HL-60 (cell line): ENCODE measurements at regions not wholly inside any gene's neighbourhood (a gene's known extent, or its start where the extent isn't known, plus 50 kb on each side); places are given as distances from the start of the nearest gene placed in this dataset.

ENCODE experiments used
- DNase-seq, 2 experiments: peaks; one replicate each; pipeline ENCODE4 v3.0.0-alpha.2; 2010 to 2020; ENCODE audit warnings: low read depth in 1 of 2, low spot score in 1 of 2
- H3K27ac ChIP-seq: fragments of 250-450 bp; sonication (Bioruptor Pico); replicated peaks from 2 replicates; pipeline ENCODE4 v1.5.1; 2020; ENCODE audit warnings: mild to moderate bottlenecking, moderate library complexity
- H3K27me3 ChIP-seq: fragments of 250-450 bp; sonication (Bioruptor Pico); 2 replicates; pipeline ENCODE4 v1.5.1; 2021; ENCODE audit warnings: mild to moderate bottlenecking, moderate library complexity; ENCODE audit not compliant: insufficient read depth, poor library complexity, severe bottlenecking
- H3K4me3 ChIP-seq: replicated peaks from 2 replicates; pipeline ENCODE4 v1.5.1; 2011; ENCODE audit warnings: mild to moderate bottlenecking, control low read depth, low read length; ENCODE audit not compliant: insufficient read depth
- CTCF ChIP-seq: IDR thresholded peaks from one replicate; pipeline ENCODE4 v1.5.1; 2011; ENCODE audit warnings: low read length, control low read depth, inconsistent platforms; ENCODE audit not compliant: insufficient read depth
- GABPA ChIP-seq: IDR thresholded peaks from 2 replicates; pipeline ENCODE4 v1.6.1; 2012; ENCODE audit warnings: low read depth
- POLR2AphosphoS5 ChIP-seq: IDR thresholded peaks from 2 replicates; pipeline ENCODE4 v1.6.1; 2012; ENCODE audit warnings: low read depth
- SPI1 ChIP-seq: IDR thresholded peaks from 2 replicates; pipeline ENCODE4 v1.6.1; 2012; ENCODE audit warnings: low read depth, mild to moderate bottlenecking, borderline replicate concordance
- TF ChIP-seq, protein P1 (sequence below): IDR thresholded peaks from 2 replicates; pipeline ENCODE4 v1.6.1; 2012; ENCODE audit warnings: low read depth; ENCODE audit not compliant: insufficient replicate concordance

GRCh38 chr18:60872434-60872833 is 460.8 kb upstream of the CDH20 start:
- H3K4me3 ChIP-seq: no peak overlapping the region
- H3K27ac ChIP-seq: no peak overlapping the region
- no peak for TF ChIP-seq POLR2AphosphoS5
- H3K27me3 ChIP-seq: no peaks in the 10 kb centered on the region
- DNase-seq: no peak

DNA sequence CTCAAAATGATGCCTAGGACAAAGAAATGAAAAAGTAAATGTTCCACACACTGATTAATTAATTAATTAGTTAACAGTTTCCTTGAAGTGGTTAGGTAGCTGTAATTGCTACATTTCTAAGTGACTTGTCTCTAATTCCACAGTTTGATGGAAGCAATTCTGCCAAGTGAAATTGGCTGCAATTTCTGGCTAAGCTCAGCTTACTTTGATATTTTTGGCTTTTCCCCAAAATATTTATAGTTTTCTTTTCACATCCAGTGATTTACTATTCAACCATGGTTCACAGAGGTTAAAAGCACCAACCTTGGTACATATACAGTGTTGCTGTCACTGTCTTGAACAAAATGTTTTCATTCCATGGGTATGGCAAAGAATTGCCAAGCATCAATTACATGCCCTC is 459.5 kb upstream of the CDH20 start:
- no peak for DNase-seq
- Histone ChIP-seq H3K27ac (no peak overlapping the region), H3K27me3 (no peaks in the 10 kb centered on the region), H3K4me3 (no peak overlapping the region)
- TF ChIP-seq CTCF: no peak
- TF ChIP-seq POLR2AphosphoS5: no peak
- no peak for TF ChIP-seq GABPA
- TF ChIP-seq, protein P1, sequence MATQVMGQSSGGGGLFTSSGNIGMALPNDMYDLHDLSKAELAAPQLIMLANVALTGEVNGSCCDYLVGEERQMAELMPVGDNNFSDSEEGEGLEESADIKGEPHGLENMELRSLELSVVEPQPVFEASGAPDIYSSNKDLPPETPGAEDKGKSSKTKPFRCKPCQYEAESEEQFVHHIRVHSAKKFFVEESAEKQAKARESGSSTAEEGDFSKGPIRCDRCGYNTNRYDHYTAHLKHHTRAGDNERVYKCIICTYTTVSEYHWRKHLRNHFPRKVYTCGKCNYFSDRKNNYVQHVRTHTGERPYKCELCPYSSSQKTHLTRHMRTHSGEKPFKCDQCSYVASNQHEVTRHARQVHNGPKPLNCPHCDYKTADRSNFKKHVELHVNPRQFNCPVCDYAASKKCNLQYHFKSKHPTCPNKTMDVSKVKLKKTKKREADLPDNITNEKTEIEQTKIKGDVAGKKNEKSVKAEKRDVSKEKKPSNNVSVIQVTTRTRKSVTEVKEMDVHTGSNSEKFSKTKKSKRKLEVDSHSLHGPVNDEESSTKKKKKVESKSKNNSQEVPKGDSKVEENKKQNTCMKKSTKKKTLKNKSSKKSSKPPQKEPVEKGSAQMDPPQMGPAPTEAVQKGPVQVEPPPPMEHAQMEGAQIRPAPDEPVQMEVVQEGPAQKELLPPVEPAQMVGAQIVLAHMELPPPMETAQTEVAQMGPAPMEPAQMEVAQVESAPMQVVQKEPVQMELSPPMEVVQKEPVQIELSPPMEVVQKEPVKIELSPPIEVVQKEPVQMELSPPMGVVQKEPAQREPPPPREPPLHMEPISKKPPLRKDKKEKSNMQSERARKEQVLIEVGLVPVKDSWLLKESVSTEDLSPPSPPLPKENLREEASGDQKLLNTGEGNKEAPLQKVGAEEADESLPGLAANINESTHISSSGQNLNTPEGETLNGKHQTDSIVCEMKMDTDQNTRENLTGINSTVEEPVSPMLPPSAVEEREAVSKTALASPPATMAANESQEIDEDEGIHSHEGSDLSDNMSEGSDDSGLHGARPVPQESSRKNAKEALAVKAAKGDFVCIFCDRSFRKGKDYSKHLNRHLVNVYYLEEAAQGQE: no peak
- TF ChIP-seq SPI1: no peak

DNA sequence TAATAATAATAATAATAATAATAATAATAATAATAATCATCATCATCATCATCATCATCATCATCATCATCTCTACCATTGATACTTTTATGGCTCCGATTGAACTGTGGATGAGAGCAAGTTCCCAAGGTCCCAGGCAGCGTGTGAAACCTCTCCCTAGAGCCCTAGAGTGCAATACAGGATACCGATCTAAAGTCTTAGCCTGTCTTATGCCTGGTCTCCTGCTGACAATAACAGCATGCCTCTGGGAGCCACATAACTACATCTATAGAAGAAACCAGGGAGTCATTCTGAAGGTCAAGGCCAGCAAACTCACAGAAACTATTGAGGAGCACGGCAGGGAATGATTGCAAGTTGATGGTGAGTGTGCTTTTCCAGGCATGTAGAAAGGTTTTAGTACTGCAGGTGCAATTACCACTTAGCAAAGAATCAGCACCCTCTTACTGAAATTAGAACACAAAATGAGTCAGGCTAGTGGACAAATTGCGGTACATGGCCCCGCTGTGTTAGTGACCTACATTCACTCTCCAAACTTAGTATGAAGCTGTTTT is 457.2 kb upstream of the CDH20 start:
- TF ChIP-seq CTCF (no peak), POLR2AphosphoS5 (no peak), GABPA (no peak), SPI1 (no peak)
- TF ChIP-seq, protein P1: no peak
- no peak for DNase-seq

DNA sequence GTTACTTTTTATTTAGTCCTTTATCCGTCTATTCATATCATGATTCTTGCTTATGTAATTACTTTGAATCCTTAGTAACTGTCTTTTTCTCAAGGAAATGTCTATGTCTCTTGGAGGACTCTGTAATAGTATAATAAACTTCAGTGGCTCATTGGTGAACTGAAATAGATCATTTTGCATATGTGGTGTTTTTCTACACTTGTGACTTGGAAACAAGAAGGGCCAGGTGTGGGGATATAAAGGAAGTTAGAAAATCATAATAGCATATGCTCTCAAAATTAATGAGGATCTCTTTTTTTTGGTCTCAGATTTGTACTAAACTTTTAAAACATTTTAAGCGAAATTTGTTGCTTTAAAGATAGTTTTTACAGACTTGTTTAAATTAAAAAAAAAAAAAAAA is 453.0 kb upstream of the CDH20 start:
- Histone ChIP-seq H3K27me3 (no peaks in the 10 kb centered on the region), H3K27ac (no peak overlapping the region), H3K4me3 (no peak overlapping the region)
- DNase-seq: no peak
- no peak for TF ChIP-seq CTCF
- TF ChIP-seq, protein P1: no peak

More for the DNA sequence above, 457.2 kb upstream of the CDH20 start:
- Histone ChIP-seq H3K4me3 (no peak overlapping the region), H3K27ac (no peak overlapping the region), H3K27me3 (no peaks in the 10 kb centered on the region)
